ENCODE measurements at regions not wholly inside any gene's neighbourhood (a gene's known extent, or its start where the extent isn't known, plus 50 kb on each side); places are given as distances from the start of the nearest gene placed in this dataset.

GRCh38 chr14:82755476-82755875 lies 1221.8 kb upstream of the SEL1L start:
- Histone ChIP-seq H3K36me3 (ENCODE audit: control insufficient read depth, insufficient read depth, low read length) (no peaks in the 10 kb centered on the region), H3K4me3 (ENCODE audit: low read depth in 2 of 2, low read length in 2 of 2) (no peak overlapping the region), H3K27me3 (ENCODE audit: control insufficient read depth, insufficient read depth, low read length) (no peaks in the 10 kb centered on the region), H3K9me3 (ENCODE audit: control insufficient read depth, insufficient read depth, low read depth, low read length) (no peaks in the 10 kb centered on the region), H3K27ac (ENCODE audit: low read length) (no peak overlapping the region), H3K4me1 (ENCODE audit: control insufficient read depth, insufficient read depth, low read length) (no peaks in the 10 kb centered on the region)
- intact Hi-C loops (cut with micrococcal nuclease; ENCODE audit: unreplicated experiment) (no loop called here), in situ Hi-C loops (cut with HindIII; ENCODE audit: low pct_unique_long_range_greater_than_20kb, low sequenced_read_pairs) (no loop called here)
- TF ChIP-seq POLR2AphosphoS5 (IDR thresholded peaks at IDR 0.05; ENCODE audit: low read depth, low read length) (no peak), TCF7L2 (IDR thresholded peaks at IDR 0.05; ENCODE audit: low read depth, low read length) (no peak), REST (IDR thresholded peaks at IDR 0.05; ENCODE audit: insufficient read depth in 1 of 2, low read depth in 2 of 2, low read length in 1 of 2) (no peak), SIN3A (IDR thresholded peaks at IDR 0.05; ENCODE audit: borderline replicate concordance, insufficient read depth, low read depth, low read length) (no peak), CTCF (IDR thresholded peaks at IDR 0.05) (no peak)
- ATAC-seq = no peak
- CTCF ChIA-PET = no interaction called here
- BruUV-seq (replicated peaks) = no TSS peak
- POLR2A ChIA-PET = no interaction called here
- no peak for DNase-seq (ENCODE audit: low read depth, low spot score)

- BruUV-seq (replicated peaks) = no TSS peak
- CTCF ChIA-PET = no interaction called here
- TF ChIP-seq SIN3A (IDR thresholded peaks at IDR 0.05; ENCODE audit: borderline replicate concordance, insufficient read depth, low read depth, low read length) = no peak
- no peak for TF ChIP-seq POLR2AphosphoS5 (IDR thresholded peaks at IDR 0.05; ENCODE audit: low read depth, low read length)
- TF ChIP-seq REST (IDR thresholded peaks at IDR 0.05; ENCODE audit: insufficient read depth in 1 of 2, low read depth in 2 of 2, low read length in 1 of 2) = no peak
- no peak for TF ChIP-seq TCF7L2 (IDR thresholded peaks at IDR 0.05; ENCODE audit: low read depth, low read length)
Observed at GRCh38 chr14:82755923-82756322, 1222.3 kb upstream of the SEL1L start.

More at GRCh38 chr14:82755923-82756322, 1222.3 kb upstream of the SEL1L start:
- DNase-seq (ENCODE audit: low read depth, low spot score) = no peak
- no peaks in the 10 kb centered on the region for H3K4me1 ChIP-seq (ENCODE audit: control insufficient read depth, insufficient read depth, low read length)
- in situ Hi-C loops (cut with HindIII; ENCODE audit: low pct_unique_long_range_greater_than_20kb, low sequenced_read_pairs) = no loop called here
- H3K9me3 ChIP-seq (ENCODE audit: control insufficient read depth, insufficient read depth, low read depth, low read length) = no peaks in the 10 kb centered on the region
- H3K36me3 ChIP-seq (ENCODE audit: control insufficient read depth, insufficient read depth, low read length) = no peaks in the 10 kb centered on the region
- no peak overlapping the region for H3K27ac ChIP-seq (ENCODE audit: low read length)
- POLR2A ChIA-PET = no interaction called here
- no peak overlapping the region for H3K4me3 ChIP-seq (ENCODE audit: low read depth in 2 of 2, low read length in 2 of 2)
- no peak for ATAC-seq
- no peaks in the 10 kb centered on the region for H3K27me3 ChIP-seq (ENCODE audit: control insufficient read depth, insufficient read depth, low read length)
- intact Hi-C loops (cut with micrococcal nuclease; ENCODE audit: unreplicated experiment) = no loop called here
